ENCODE measurements at regions not wholly inside any gene's neighbourhood (a gene's known extent, or its start where the extent isn't known, plus 50 kb on each side); places are given as distances from the start of the nearest gene placed in this dataset.

DNA sequence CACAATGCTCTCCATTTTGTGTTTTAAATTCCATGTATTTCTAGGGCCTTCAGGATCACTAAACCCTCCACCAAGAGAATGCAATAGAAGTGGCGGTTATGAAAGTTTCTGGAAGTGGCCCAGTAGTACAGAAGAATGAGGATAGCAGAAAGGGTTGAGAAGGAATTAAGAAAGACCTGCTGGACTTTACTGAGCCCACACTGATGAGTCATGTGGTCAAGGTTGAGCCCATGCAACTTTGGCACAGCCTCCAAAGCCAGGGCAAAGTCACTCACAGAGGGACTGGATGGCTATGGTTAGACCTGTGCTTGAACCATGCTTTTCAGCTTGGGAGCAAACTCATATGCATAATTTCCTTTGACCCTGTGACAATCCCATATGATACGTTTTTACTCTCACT lies 102.9 kb upstream of the PLET1 start:
- Histone ChIP-seq H3K4me3 (replicated peaks in 1 of 3; ENCODE audit: insufficient read depth in 1 of 3, low read depth in 2 of 3, low read length in 3 of 3) (no peak overlapping the region), H3K27ac (ENCODE audit: extremely low read length, insufficient read depth, low read length) (no peak overlapping the region), H3K4me1 (ENCODE audit: insufficient read depth, low read length) (peaks cover 8% of the 10 kb centered on the region; the same call in 1 of the 2 replicates), H4K20me1 (ENCODE audit: insufficient read depth, low read length) (no peaks in the 10 kb centered on the region), H3K27me3 (ENCODE audit: control insufficient read depth in 1 of 2, insufficient read depth in 2 of 2, low read length in 2 of 2) (peaks cover 0 to 3% of the 10 kb centered on the region in 2 experiments; a peak in 1 of 5 replicates), H3K9ac (ENCODE audit: insufficient read depth, low read depth, low read length) (no peak overlapping the region), H3K9me3 (ENCODE audit: low read length) (no peaks in the 10 kb centered on the region), H3K4me2 (ENCODE audit: low read depth, low read length) (no peak overlapping the region), H3K36me3 (replicated peaks in 1 of 2; ENCODE audit: control insufficient read depth in 1 of 2, insufficient read depth in 2 of 2, low read length in 2 of 2) (no peaks in the 10 kb centered on the region), H3K79me2 (ENCODE audit: insufficient read depth, low read length) (no peaks in the 10 kb centered on the region), H2AFZ (ENCODE audit: low read length) (no peak overlapping the region)
- BruUV-seq (replicated peaks), result no TSS peak
- WGBS (ENCODE audit: low lambda C conversion rate), result 14% methylated on average over 2 of the region's 2 CpGs
- FAIRE-seq (no peak), DNase-seq (ENCODE audit: low spot score) (no peak), ATAC-seq (no peak; the same call in 2 of the 3 replicates)
- TF ChIP-seq PHB2 (IDR thresholded peaks at IDR 0.05; ENCODE audit: partially characterized antibody) (no peak), FOSL2 (CRISPR knock-in tag; IDR thresholded peaks at IDR 0.05) (peak; percentile 57), XRCC5 (optimal IDR thresholded peaks at IDR 0.05; ENCODE audit: low read length) (no peak), ATAD3A (CRISPR knock-in tag; IDR thresholded peaks at IDR 0.05) (no peak), ZNF558 (CRISPR knock-in tag; IDR thresholded peaks at IDR 0.05; ENCODE audit: borderline replicate concordance) (no peak)
- ChIA-PET POLR2A (no interaction called here), CTCF (ENCODE audit: low intra/inter-chr PET ratio, low total read pairs) (no interaction called here)
- in situ Hi-C loops (cut with HindIII; ENCODE audit: extremely low pct_ligation_motif_present, low pct_unique_long_range_greater_than_20kb) (no loop called here), intact Hi-C loops (cut with micrococcal nuclease; ENCODE audit: unreplicated experiment) (no loop called here)

DNA sequence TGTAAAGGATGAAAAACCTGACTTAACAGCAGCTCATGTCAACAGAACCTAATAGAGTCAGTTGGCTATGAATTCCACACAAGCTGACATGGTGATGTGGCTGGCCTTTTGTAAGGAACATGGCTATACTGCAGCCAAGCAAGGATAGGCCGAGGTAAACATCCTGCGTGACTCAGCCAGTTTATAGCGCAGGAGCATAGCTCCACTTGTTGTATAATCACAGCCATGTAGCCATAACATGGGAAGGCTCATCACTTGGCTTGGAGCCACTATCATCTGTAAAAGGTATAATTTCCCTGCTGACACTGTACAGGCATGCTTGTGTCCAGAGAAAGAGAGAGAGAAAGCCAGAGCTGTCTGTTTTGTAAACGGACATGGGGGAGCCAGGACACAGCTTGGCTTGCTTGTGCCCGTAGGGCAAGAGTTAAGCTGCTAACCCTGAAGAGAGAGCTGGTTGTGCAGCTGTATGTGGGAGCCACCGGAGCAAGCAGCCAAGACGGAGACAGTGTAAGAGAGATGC lies 104.4 kb upstream of the PLET1 start:
- CTCF ChIA-PET (ENCODE audit: low intra/inter-chr PET ratio, low total read pairs), result no interaction called here
- TF ChIP-seq ZNF44 (CRISPR knock-in tag; IDR thresholded peaks at IDR 0.05) (no peak), GABPB1 (CRISPR knock-in tag; IDR thresholded peaks at IDR 0.05) (peak; percentile 30; the same call in 1 of the 2 replicates), NFE2L2 (IDR thresholded peaks at IDR 0.05; ENCODE audit: low read length) (peak; percentile 66), FOXA3 (CRISPR knock-in tag; IDR thresholded peaks at IDR 0.05) (peak; percentile 44), SMC3 (IDR thresholded peaks at IDR 0.05; ENCODE audit: low read length) (no peak), FOSL2 (CRISPR knock-in tag; IDR thresholded peaks at IDR 0.05) (peak; percentile 83), FOXK1 (CRISPR knock-in tag; IDR thresholded peaks at IDR 0.05; ENCODE audit: borderline replicate concordance, low read depth) (peak; percentile 47; the same call in 1 of the 2 replicates), GABPA (IDR thresholded peaks at IDR 0.05; ENCODE audit: low read depth, low read length) (no peak), GABPA (CRISPR knock-in tag; IDR thresholded peaks at IDR 0.05; ENCODE audit: low read depth) (peak; percentile 32; the same call in 1 of the 2 replicates)
- TF ChIP-seq, protein P1, sequence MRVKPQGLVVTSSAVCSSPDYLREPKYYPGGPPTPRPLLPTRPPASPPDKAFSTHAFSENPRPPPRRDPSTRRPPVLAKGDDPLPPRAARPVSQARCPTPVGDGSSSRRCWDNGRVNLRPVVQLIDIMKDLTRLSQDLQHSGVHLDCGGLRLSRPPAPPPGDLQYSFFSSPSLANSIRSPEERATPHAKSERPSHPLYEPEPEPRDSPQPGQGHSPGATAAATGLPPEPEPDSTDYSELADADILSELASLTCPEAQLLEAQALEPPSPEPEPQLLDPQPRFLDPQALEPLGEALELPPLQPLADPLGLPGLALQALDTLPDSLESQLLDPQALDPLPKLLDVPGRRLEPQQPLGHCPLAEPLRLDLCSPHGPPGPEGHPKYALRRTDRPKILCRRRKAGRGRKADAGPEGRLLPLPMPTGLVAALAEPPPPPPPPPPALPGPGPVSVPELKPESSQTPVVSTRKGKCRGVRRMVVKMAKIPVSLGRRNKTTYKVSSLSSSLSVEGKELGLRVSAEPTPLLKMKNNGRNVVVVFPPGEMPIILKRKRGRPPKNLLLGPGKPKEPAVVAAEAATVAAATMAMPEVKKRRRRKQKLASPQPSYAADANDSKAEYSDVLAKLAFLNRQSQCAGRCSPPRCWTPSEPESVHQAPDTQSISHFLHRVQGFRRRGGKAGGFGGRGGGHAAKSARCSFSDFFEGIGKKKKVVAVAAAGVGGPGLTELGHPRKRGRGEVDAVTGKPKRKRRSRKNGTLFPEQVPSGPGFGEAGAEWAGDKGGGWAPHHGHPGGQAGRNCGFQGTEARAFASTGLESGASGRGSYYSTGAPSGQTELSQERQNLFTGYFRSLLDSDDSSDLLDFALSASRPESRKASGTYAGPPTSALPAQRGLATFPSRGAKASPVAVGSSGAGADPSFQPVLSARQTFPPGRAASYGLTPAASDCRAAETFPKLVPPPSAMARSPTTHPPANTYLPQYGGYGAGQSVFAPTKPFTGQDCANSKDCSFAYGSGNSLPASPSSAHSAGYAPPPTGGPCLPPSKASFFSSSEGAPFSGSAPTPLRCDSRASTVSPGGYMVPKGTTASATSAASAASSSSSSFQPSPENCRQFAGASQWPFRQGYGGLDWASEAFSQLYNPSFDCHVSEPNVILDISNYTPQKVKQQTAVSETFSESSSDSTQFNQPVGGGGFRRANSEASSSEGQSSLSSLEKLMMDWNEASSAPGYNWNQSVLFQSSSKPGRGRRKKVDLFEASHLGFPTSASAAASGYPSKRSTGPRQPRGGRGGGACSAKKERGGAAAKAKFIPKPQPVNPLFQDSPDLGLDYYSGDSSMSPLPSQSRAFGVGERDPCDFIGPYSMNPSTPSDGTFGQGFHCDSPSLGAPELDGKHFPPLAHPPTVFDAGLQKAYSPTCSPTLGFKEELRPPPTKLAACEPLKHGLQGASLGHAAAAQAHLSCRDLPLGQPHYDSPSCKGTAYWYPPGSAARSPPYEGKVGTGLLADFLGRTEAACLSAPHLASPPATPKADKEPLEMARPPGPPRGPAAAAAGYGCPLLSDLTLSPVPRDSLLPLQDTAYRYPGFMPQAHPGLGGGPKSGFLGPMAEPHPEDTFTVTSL (CRISPR knock-in tag; IDR thresholded peaks at IDR 0.05; ENCODE audit: borderline replicate concordance), result peak; percentile 17; the same call in 1 of the 2 replicates
- POLR2A ChIA-PET, result no interaction called here
- H4K20me1 ChIP-seq (ENCODE audit: insufficient read depth, low read length), result no peaks in the 10 kb centered on the region
- in situ Hi-C loops (cut with HindIII; ENCODE audit: extremely low pct_ligation_motif_present, low pct_unique_long_range_greater_than_20kb), result no loop called here
- H2AFZ ChIP-seq (ENCODE audit: low read length), result no peak overlapping the region
- DNase-seq (ENCODE audit: low spot score) (peak; percentile 46), FAIRE-seq (no peak), ATAC-seq (peak; percentile 75)
- BruUV-seq (replicated peaks), result no TSS peak
- peaks cover 8% of the 10 kb centered on the region; the same call in 1 of the 2 replicates for H3K4me1 ChIP-seq (ENCODE audit: insufficient read depth, low read length)
- no peaks in the 10 kb centered on the region for H3K79me2 ChIP-seq (ENCODE audit: insufficient read depth, low read length)
- no peak overlapping the region for H3K27ac ChIP-seq (ENCODE audit: extremely low read length, insufficient read depth, low read length)
- peaks cover 0 to 3% of the 10 kb centered on the region in 2 experiments; a peak in 1 of 5 replicates for H3K27me3 ChIP-seq (ENCODE audit: control insufficient read depth in 1 of 2, insufficient read depth in 2 of 2, low read length in 2 of 2)
- no peak overlapping the region for H3K4me2 ChIP-seq (ENCODE audit: low read depth, low read length)
- no peaks in the 10 kb centered on the region for H3K36me3 ChIP-seq (replicated peaks in 1 of 2; ENCODE audit: control insufficient read depth in 1 of 2, insufficient read depth in 2 of 2, low read length in 2 of 2)
- no peak overlapping the region for H3K4me3 ChIP-seq (replicated peaks in 1 of 3; ENCODE audit: insufficient read depth in 1 of 3, low read depth in 2 of 3, low read length in 3 of 3)
- intact Hi-C loops (cut with micrococcal nuclease; ENCODE audit: unreplicated experiment), result no loop called here
- no peaks in the 10 kb centered on the region for H3K9me3 ChIP-seq (ENCODE audit: low read length)
- H3K9ac ChIP-seq (ENCODE audit: insufficient read depth, low read depth, low read length), result no peak overlapping the region
- WGBS (ENCODE audit: low lambda C conversion rate), result 35% methylated on average over 6 of the region's 7 CpGs

Measured in HepG2 (cell line).